Astrocyte (in vitro differentiated cells and primary cell): ENCODE measurements at regions not wholly inside any gene's neighbourhood (a gene's known extent, or its start where the extent isn't known, plus 50 kb on each side); places are given as distances from the start of the nearest gene placed in this dataset.

Experiments
- EZH2 ChIP-seq: IDR thresholded peaks from 2 replicates; pipeline ENCODE4 v1.6.1; 2012; ENCODE audit warnings: mild to moderate bottlenecking, low read length, inconsistent platforms; ENCODE audit not compliant: insufficient read depth
- TF ChIP-seq, protein P1 (sequence below): IDR thresholded peaks from 2 replicates; pipeline ENCODE4 v1.5.1; 2011; ENCODE audit warnings: low read depth, mild to moderate bottlenecking, inconsistent platforms, low read length, moderate library complexity; ENCODE audit not compliant: insufficient read depth

GRCh38 chr7:1296356-1296981, 63.8 kb downstream of the UNCX start:
- TF ChIP-seq, protein P1, sequence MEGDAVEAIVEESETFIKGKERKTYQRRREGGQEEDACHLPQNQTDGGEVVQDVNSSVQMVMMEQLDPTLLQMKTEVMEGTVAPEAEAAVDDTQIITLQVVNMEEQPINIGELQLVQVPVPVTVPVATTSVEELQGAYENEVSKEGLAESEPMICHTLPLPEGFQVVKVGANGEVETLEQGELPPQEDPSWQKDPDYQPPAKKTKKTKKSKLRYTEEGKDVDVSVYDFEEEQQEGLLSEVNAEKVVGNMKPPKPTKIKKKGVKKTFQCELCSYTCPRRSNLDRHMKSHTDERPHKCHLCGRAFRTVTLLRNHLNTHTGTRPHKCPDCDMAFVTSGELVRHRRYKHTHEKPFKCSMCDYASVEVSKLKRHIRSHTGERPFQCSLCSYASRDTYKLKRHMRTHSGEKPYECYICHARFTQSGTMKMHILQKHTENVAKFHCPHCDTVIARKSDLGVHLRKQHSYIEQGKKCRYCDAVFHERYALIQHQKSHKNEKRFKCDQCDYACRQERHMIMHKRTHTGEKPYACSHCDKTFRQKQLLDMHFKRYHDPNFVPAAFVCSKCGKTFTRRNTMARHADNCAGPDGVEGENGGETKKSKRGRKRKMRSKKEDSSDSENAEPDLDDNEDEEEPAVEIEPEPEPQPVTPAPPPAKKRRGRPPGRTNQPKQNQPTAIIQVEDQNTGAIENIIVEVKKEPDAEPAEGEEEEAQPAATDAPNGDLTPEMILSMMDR, result no peak
- TF ChIP-seq EZH2, result no peak
